DND-41 (cell line): ENCODE measurements at regions not wholly inside any gene's neighbourhood (a gene's known extent, or its start where the extent isn't known, plus 50 kb on each side); places are given as distances from the start of the nearest gene placed in this dataset.

Source experiments
- CTCF ChIP-seq: IDR thresholded peaks from 2 replicates; pipeline ENCODE4 v1.5.1; 2012; ENCODE audit warnings: borderline replicate concordance, low read length, moderate library complexity, mild to moderate bottlenecking; ENCODE audit not compliant: poor library complexity, severe bottlenecking; ENCODE audit errors: extremely low read depth
- EZH2 ChIP-seq: IDR thresholded peaks from 3 replicates; pipeline ENCODE4 v1.6.1; 2012; ENCODE audit warnings: borderline replicate concordance, low read depth, mild to moderate bottlenecking, moderate library complexity, low read length, inconsistent platforms; ENCODE audit not compliant: severe bottlenecking

GRCh38 chr18:40866013-40866645, 1088.9 kb upstream of the PIK3C3 start:
- TF ChIP-seq CTCF (no peak), EZH2 (no peak)
